Lower leg skin (tissue), 3 donors: ENCODE measurements at regions not wholly inside any gene's neighbourhood (a gene's known extent, or its start where the extent isn't known, plus 50 kb on each side); places are given as distances from the start of the nearest gene placed in this dataset.

Source experiments
- POLR2A ChIP-seq, 2 donors: fragments of 450-650 bp; IDR thresholded peaks; one replicate each; pipeline ENCODE4 v1.6.1; 2016 to 2017; ENCODE audit warnings: antibody characterized with exemption in 2 of 2, mild to moderate bottlenecking in 1 of 2, moderate library complexity in 1 of 2
- TF ChIP-seq, protein P1 (sequence below), 3 donors: fragments of 450-650 bp; IDR thresholded peaks; one replicate each; pipeline ENCODE4 v1.5.1; 2016; ENCODE audit warnings: antibody characterized with exemption in 3 of 3, mild to moderate bottlenecking in 3 of 3, moderate library complexity in 2 of 3

DNA sequence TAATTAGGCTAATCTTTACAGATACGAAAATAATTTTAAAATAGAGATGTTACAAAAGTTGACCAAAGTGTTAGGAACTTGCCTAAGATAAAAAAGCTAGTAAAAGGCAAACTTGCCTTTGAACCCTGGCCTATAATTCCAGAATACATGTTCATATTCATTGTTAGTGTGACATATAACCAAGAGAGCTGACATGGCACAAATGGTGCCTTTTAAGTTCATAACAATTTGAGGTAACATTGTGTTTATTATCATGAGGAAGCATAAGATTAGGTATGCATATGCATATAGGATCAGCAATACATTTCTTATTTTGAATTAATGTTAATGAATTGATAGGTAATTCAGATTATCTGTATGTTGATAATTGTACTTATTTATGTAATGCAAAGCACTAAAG, 1537.9 kb upstream of the PRR20A start:
- TF ChIP-seq, protein P1, sequence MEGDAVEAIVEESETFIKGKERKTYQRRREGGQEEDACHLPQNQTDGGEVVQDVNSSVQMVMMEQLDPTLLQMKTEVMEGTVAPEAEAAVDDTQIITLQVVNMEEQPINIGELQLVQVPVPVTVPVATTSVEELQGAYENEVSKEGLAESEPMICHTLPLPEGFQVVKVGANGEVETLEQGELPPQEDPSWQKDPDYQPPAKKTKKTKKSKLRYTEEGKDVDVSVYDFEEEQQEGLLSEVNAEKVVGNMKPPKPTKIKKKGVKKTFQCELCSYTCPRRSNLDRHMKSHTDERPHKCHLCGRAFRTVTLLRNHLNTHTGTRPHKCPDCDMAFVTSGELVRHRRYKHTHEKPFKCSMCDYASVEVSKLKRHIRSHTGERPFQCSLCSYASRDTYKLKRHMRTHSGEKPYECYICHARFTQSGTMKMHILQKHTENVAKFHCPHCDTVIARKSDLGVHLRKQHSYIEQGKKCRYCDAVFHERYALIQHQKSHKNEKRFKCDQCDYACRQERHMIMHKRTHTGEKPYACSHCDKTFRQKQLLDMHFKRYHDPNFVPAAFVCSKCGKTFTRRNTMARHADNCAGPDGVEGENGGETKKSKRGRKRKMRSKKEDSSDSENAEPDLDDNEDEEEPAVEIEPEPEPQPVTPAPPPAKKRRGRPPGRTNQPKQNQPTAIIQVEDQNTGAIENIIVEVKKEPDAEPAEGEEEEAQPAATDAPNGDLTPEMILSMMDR (IDR thresholded peaks at IDR 0.05) = no peak
- no peak for TF ChIP-seq POLR2A (IDR thresholded peaks at IDR 0.05)
